ENCODE measurements at regions not wholly inside any gene's neighbourhood (a gene's known extent, or its start where the extent isn't known, plus 50 kb on each side); places are given as distances from the start of the nearest gene placed in this dataset.
A peak's percentile ranks its signal among the peaks of the same experiment; 100 is the strongest.

- Histone ChIP-seq H3K4me1 (ENCODE audit: low read length) (no peaks in the 10 kb centered on the region), H3K4me3 (ENCODE audit: low read length) (peak overlapping the region; percentile 49)
- no peak for TF ChIP-seq EZH2 (optimal IDR thresholded peaks at IDR 0.05; ENCODE audit: low read depth, low read length)
- no peak for TF ChIP-seq CTCF (IDR thresholded peaks at IDR 0.05; ENCODE audit: low read length)
- TF ChIP-seq EZH2phosphoT487 (IDR thresholded peaks at IDR 0.05; ENCODE audit: low read length): no peak
Measured at GRCh38 chrX:13938051-13938828, 91.5 kb downstream of the GEMIN8 start.

GRCh38 chrX:13937370-13938050, 92.2 kb downstream of the GEMIN8 start:
- Histone ChIP-seq H2AFZ (ENCODE audit: low read length) (0 out of 2 replicates have a peak overlapping the region, but pooled peaks have one; percentile 67), H3K4me1 (ENCODE audit: low read length) (no peaks in the 10 kb centered on the region), H4K20me1 (ENCODE audit: insufficient read depth, low read length) (no peaks in the 10 kb centered on the region), H3K27me3 (replicated peaks; ENCODE audit: insufficient read depth, low read length) (no peaks in the 10 kb centered on the region), H3K36me3 (replicated peaks; ENCODE audit: insufficient read depth, low read length) (no peaks in the 10 kb centered on the region), H3K79me2 (ENCODE audit: low read length) (no peaks in the 10 kb centered on the region), H3K27ac (ENCODE audit: low read length) (no peak overlapping the region), H3K4me3 (ENCODE audit: low read length) (peak overlapping the region; percentile 49; the same call in 1 of the 2 replicates), H3K9me3 (replicated peaks; ENCODE audit: insufficient read depth, low read length) (no peaks in the 10 kb centered on the region), H3K9me2 (replicated peaks; ENCODE audit: insufficient read depth, low read length) (no peaks in the 10 kb centered on the region), H3K4me2 (ENCODE audit: low read depth, low read length) (peak overlapping the region; percentile 59; the same call in 1 of the 2 replicates), H3K9ac (ENCODE audit: low read length) (no peak overlapping the region), H3F3A (ENCODE audit: insufficient read depth, low read length) (no peaks in the 10 kb centered on the region)
- no peak for TF ChIP-seq EZH2 (optimal IDR thresholded peaks at IDR 0.05; ENCODE audit: low read depth, low read length)
- no peak for TF ChIP-seq EZH2phosphoT487 (IDR thresholded peaks at IDR 0.05; ENCODE audit: low read length)
- no peak for TF ChIP-seq CTCF (IDR thresholded peaks at IDR 0.05; ENCODE audit: low read length)
- no peak for DNase-seq

More at GRCh38 chrX:13938051-13938828, 91.5 kb downstream of the GEMIN8 start:
- no peaks in the 10 kb centered on the region for H3K9me2 ChIP-seq (replicated peaks; ENCODE audit: insufficient read depth, low read length)
- H3K4me2 ChIP-seq (ENCODE audit: low read depth, low read length): peak overlapping the region; percentile 59; the same call in 1 of the 2 replicates
- H3K27me3 ChIP-seq (replicated peaks; ENCODE audit: insufficient read depth, low read length): no peaks in the 10 kb centered on the region
- H4K20me1 ChIP-seq (ENCODE audit: insufficient read depth, low read length): no peaks in the 10 kb centered on the region
- H3K9ac ChIP-seq (ENCODE audit: low read length): no peak overlapping the region
- H2AFZ ChIP-seq (ENCODE audit: low read length): peak overlapping the region; percentile 67; the same call in 1 of the 2 replicates
- H3K36me3 ChIP-seq (replicated peaks; ENCODE audit: insufficient read depth, low read length): no peaks in the 10 kb centered on the region
- H3K27ac ChIP-seq (ENCODE audit: low read length): no peak overlapping the region
- H3K9me3 ChIP-seq (replicated peaks; ENCODE audit: insufficient read depth, low read length): no peaks in the 10 kb centered on the region
- DNase-seq: peak; percentile 14
- H3F3A ChIP-seq (ENCODE audit: insufficient read depth, low read length): no peaks in the 10 kb centered on the region
- no peaks in the 10 kb centered on the region for H3K79me2 ChIP-seq (ENCODE audit: low read length)

- Histone ChIP-seq H3K79me2 (ENCODE audit: low read length) (no peaks in the 10 kb centered on the region), H3K4me2 (ENCODE audit: low read depth, low read length) (no peak overlapping the region)
Measured at GRCh38 chrX:13936521-13937225, 93.0 kb downstream of the GEMIN8 start.

More at GRCh38 chrX:13936521-13937225, 93.0 kb downstream of the GEMIN8 start:
- Histone ChIP-seq H3K27ac (ENCODE audit: low read length) (no peak overlapping the region), H3K9me2 (replicated peaks; ENCODE audit: insufficient read depth, low read length) (no peaks in the 10 kb centered on the region), H3F3A (ENCODE audit: insufficient read depth, low read length) (no peaks in the 10 kb centered on the region), H3K9me3 (replicated peaks; ENCODE audit: insufficient read depth, low read length) (no peaks in the 10 kb centered on the region), H4K20me1 (ENCODE audit: insufficient read depth, low read length) (no peaks in the 10 kb centered on the region), H3K36me3 (replicated peaks; ENCODE audit: insufficient read depth, low read length) (no peaks in the 10 kb centered on the region), H3K9ac (ENCODE audit: low read length) (no peak overlapping the region), H3K27me3 (replicated peaks; ENCODE audit: insufficient read depth, low read length) (no peaks in the 10 kb centered on the region), H3K4me1 (ENCODE audit: low read length) (no peaks in the 10 kb centered on the region), H2AFZ (ENCODE audit: low read length) (no peak overlapping the region), H3K4me3 (ENCODE audit: low read length) (no peak overlapping the region)
- no peak for DNase-seq
- no peak for TF ChIP-seq CTCF (IDR thresholded peaks at IDR 0.05; ENCODE audit: low read length)
- no peak for TF ChIP-seq EZH2 (optimal IDR thresholded peaks at IDR 0.05; ENCODE audit: low read depth, low read length)
- no peak for TF ChIP-seq EZH2phosphoT487 (IDR thresholded peaks at IDR 0.05; ENCODE audit: low read length)

Measured in MM.1S (cell line).